Jurkat, Clone E6-1 (cell line): ENCODE measurements at regions not wholly inside any gene's neighbourhood (a gene's known extent, or its start where the extent isn't known, plus 50 kb on each side); places are given as distances from the start of the nearest gene placed in this dataset.

Source experiments
- DNase-seq: peaks from one replicate; pipeline ENCODE4 v3.0.0-alpha.2; 2011; ENCODE audit warnings: low read depth, low spot score
- H3K4me3 ChIP-seq: 2 replicates; pipeline ENCODE4 v1.5.1; 2011; ENCODE audit warnings: mild to moderate bottlenecking, low read length, control low read depth, moderate library complexity

DNA sequence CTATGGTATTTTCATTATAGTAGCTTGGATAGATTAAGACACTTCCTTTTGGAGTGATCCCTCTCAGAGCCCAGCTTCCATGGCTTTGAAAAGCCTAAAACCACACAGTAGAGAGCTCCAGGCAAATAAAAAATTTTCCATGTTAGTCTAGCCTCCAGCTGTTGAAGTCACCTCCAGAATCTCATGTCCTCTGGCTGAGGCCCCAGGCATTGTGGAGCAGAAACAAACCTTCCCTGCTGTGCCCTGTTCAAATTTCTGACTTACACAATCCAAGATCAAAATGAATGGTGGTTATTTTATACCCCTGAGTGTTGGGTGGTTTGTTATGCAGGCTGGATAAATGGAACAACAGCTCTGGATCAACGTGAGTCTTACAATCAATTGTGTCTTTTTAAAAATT is 203.9 kb downstream of the ICE1 start:
- H3K4me3 ChIP-seq, result no peak overlapping the region
- DNase-seq, result no peak

DNA sequence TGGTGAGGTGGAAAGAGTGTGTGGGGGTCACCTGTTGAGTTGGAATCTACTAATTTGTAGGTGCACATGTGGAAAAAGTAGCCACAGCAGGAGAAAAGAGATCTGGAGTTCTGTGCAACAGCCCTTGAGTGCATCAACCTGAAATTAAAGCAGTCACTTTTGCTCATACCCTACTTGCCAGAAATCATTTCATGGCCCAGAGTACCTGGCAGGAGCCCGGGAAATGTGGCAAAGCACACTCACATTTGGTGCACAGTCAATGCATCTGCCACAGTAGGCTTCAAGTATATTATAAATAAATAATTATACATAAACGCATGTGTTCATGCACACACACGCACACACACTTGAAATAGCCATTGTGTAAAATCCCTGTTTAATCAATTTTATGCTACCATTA is 203.0 kb downstream of the ICE1 start:
- no peak for DNase-seq
- H3K4me3 ChIP-seq, result no peak overlapping the region

DNA sequence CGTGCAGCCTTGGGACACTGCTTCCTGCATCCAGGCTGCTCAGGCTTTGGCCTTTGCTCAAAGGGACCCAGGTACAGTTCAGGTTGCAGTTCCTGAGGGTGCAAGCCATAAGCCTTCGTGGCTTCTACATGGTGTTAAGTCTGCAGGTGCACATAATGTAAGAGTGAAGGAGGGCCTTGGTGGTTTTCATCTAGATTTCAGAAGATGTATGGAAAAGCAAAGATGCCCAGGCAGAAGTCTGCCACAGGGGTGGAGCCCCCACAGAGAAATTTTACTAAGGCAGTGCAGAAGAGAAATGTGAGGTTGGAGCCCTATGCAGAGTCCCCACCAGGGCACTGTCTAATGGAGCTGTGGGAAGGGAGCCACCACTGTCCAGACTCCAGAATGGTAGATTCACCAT is 200.9 kb downstream of the ICE1 start:
- DNase-seq, result no peak

DNA sequence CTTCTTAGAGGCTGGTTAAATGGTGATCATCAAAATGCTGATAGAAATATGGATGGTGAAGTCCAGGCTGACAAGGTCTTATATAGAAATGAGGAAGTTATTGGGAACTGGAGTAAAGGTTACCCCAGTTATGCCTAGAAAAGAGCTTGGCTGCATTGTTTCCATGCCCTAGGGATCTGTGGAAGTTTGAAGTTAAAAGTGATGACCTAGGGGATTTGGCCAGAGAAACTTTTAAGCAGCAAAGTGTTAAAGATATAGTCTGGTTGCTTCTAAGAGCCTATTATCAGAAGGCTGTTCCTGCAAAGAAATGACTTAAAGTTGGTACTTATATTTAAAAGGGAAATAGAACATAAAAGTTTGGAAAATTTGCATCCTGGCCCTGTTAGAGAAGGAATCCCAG is 200.3 kb downstream of the ICE1 start:
- DNase-seq, result no peak
- no peak overlapping the region for H3K4me3 ChIP-seq

More for the DNA sequence above, 200.9 kb downstream of the ICE1 start:
- no peak overlapping the region for H3K4me3 ChIP-seq

DNA sequence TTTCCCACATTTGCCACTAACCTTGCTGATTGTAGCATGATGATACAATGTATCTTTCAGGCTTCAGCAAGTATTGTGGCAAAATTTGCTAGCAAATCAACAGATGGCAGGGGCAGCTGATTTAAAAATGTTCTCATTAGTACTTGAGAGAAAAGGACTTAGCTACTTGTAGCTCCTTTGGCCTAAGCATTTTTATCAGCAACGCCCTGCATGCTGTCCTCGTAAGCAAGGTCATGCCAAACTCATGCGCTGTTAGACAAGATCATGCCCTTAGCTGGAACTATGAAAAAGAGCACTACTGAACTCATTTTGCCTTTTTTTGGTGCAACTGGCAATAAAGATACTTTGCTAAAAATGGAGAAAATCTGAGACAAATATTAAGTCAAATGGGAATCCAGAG is 197.1 kb downstream of the ICE1 start:
- no peak overlapping the region for H3K4me3 ChIP-seq
- DNase-seq, result no peak

DNA sequence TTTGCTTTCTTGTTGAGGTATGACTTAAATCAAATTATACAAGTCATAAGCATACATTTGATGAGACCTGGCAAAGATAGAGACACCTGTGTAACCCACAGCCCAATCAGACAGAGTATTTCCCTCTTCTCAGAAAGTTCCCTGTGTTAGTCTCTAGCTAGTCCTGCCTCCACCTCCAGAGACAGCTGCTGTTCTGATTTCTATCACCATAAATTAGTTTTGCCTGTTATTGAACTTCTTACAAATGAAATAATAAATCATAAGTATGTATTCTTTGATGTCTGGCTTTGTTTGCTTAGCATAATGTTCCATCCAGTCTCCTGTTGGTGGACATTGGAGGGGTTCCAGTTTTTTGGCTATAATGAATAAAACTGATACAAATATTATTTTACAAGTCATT is 194.5 kb downstream of the ICE1 start:
- no peak overlapping the region for H3K4me3 ChIP-seq
- DNase-seq, result no peak

DNA sequence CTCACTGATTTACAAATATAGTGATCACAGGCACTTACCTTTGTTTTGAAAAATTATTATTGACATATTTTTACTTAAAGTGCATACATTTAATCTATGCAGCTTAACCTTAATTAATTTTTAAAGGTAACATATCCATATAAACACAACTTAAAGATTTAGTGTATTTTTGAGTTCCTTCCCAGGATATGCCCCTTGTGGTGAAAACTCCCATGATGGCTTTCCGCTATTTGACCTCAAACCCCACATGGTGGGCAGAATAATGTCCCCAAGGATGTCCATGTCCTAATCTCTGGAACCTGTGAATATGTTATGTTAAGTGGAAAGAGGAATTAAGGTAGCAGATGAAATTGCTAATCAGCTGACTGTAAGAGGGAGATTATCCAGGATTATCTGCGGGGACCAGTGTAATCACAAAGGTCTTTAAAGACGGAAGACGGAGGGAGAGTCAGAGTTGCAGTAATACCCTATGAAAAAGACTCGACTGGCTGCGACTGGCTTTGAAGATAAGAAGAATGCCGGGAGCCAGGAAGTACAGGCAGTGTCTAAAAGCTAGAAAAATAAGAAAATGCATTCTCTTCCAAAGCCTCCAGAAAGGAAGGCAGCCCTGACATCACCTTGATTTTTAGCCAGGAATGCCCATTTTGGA is 193.9 kb downstream of the ICE1 start:
- H3K4me3 ChIP-seq, result no peak overlapping the region
- DNase-seq, result no peak

DNA sequence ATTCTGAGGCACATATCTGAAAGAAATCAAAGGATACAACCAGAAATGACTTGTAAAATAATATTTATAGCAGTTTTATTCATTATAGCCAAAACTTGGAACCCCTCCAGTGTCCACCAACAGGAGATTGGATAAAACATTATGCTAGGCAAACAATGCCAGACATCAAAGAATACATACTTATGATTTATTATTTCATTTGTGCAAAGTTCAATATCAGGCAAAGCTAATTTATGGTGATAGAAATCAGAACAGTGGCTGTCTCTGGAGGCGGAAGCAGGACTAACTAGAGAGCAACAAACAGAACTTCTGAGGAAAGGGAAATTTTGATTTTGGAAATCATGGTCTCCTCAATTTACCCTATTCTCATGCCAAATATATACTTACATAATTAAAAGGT is 193.1 kb downstream of the ICE1 start:
- DNase-seq, result no peak
- no peak overlapping the region for H3K4me3 ChIP-seq

DNA sequence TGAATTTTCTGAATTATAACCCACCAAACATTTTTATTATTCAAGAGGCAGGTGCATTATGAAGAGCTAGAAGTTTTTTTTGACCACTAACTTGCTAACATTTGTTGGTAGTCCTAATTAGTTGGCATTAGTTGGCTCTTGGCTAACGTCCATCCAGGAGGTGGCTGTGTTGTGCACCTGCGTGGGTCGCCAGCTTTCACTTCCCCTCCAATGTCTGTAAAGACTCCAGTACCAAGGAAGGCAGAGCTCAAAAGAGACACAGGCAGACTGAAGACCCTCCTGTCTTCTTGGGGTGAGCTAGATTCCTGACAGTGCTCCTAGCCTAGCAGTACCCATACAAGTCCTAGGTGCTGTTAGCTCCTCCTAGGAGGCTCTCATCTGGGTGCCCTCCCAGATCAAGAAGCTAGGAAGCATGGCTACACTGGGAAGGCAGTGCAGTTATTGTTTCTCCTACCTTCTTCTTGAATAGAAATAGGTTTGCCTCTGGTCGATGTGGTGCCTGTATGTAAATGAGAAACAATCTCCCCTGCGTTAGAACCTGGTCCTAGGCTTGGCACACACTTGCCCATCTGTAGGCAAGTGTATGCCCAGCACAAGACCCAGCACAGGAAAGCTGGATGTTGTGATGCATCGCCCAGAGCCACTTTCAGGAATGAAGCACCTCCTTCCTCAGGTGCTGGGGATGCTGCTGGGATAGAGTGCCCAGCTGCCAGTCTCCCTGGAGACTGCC is 190.9 kb downstream of the ICE1 start:
- H3K4me3 ChIP-seq, result no peak overlapping the region
- DNase-seq, result no peak

DNA sequence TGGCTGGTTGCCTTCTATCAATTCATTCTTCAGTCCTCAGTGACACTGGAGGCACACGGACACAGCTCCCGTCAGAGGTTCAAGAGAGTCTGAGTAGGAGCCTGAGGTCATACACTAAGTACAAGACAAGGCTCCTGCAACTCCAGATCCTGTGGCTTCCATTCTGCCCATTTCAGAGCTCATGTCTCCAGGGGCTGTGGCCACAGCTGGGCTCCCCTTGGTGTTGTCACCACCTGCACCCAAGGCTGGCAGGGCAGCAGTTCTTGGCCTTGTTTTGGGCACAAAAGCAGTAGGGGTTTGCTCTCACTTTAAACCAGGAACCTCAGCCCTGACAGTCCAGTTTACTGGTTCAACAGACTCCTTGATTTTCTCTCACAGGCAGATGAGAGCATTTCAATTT is 189.6 kb downstream of the ICE1 start:
- DNase-seq, result no peak

DNA sequence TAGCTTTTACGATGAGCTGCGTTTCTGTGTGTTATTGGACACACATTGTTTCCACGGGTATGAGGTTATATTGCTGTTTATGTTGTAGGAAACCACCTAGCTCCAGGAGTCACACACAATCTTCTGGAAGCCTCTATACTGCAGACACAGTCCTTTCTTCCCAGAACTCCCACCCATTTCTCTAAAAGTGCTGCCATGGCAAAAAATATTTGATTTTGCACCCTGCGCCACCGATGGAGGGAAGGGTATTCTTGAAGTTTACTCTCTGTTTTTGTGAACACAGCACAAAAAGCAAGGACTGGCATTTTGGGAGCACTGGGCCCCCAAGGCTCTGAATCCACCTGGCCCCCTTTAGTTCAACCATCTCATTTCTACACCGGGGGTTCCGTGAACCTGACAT is 187.5 kb downstream of the ICE1 start:
- H3K4me3 ChIP-seq, result no peak overlapping the region
- DNase-seq, result no peak

More for the DNA sequence above, 189.6 kb downstream of the ICE1 start:
- no peak overlapping the region for H3K4me3 ChIP-seq

DNA sequence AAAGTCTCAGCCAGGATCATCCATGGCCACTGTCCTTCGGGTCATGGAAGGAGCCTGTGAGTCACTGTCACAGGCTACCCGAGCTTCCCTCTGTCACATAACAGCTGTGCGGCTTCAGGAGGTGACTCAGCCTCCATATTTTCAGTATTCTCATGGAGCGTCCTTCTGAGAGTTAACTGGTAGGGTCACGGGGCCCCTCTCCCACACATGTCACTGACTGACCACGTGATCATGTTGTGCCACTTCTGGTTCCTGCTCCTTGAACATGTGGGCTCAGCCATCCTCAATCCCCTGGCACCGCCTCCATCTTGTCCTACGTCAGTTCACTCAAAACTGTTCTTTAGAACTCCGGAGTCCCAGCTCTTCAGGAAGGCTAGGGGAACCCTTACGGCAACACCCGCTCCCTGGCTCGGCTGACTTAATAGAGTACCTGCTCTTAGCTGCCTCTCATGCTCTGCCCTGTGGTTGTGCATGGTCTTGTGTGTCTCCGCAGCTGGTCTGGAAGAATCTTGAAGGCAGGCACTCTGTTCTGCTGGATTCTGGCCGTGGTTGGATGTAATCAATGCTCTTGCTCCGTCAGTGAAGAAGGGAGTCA is 182.8 kb downstream of the ICE1 start:
- no peak for DNase-seq

DNA sequence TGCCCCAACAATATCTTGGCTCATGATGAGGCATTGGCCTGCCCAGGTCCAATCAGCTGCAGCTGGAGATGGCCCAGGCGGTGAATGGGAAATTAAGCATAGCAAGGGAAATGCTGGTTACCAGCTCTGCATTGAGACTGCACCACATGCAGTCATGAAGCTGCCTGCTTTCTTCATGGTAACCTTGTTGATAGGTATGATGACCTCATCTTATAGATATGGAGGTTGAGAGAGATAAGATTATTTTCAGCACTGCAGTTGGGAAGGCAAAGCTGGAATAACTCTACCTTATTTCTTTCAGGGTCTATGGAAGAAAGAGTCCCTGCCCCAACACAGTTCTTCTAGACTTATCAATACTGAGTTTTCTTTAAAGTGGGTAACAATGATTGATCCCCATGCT is 180.1 kb downstream of the ICE1 start:
- no peak overlapping the region for H3K4me3 ChIP-seq
- no peak for DNase-seq

More for the DNA sequence above, 182.8 kb downstream of the ICE1 start:
- no peak overlapping the region for H3K4me3 ChIP-seq

DNA sequence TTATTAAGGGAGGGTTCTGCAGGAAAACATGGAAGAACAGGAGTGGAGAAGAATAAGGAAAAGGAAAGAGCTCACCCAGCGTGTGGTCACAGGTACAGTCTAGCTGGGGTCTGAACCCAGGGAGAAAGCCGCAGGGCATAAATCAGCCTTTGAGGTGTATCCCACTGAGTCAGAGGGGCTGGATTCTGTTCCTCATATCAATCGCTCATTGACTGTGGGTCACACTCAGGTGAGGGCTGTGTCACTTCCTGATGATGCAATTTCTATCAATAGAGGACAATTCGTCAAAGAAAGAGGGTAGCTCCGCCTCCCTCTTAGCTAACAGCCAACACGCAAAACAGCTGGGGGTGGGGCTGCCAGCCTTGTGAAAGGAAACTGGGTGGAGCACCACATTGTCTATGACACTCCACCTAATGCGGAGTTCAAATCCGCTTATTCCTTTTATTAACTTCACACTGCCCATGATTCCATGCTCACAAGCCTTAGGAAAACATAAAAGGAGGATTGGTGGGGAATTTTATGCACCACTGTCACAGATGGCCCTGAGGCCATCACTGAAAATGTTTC is 176.2 kb downstream of the ICE1 start:
- DNase-seq, result no peak

DNA sequence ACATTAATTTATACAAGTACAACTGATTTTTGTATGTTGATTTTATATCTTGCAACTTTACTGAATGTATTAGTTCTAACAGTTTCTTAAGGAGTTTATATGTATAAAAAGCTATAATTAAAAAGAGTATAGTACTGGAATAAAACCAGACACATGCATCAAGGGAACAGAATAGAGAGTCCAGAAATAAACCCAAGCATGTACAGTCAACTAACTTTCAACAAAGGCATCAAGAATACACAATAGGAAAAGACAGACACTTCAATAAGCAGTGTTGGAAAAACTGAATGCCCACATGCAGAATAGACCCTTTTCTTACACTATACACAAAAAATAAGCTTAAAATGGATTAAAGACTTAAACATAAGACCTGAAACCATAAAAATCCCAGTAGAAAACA is 170.9 kb downstream of the ICE1 start:
- no peak overlapping the region for H3K4me3 ChIP-seq

More for the DNA sequence above, 176.2 kb downstream of the ICE1 start:
- no peak overlapping the region for H3K4me3 ChIP-seq

DNA sequence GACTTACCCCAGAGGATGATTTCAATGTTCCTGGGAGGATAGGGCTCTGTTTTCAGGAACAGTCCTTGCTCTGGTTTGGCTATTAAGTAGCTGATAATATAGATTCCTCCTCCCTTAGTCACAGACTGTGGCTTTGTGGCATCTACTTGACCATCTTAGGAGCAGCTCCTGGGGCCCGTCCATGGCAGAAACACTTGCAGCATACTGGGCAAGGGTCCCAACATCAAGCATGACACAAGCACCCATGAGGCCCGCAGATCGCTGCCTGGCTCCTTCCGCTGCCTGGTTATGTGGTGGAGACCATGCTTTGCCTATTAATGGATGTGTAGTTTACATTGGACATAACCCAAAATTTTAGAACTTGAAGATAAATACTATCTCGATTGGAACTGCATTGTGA is 170.1 kb downstream of the ICE1 start:
- DNase-seq, result no peak
- H3K4me3 ChIP-seq, result no peak overlapping the region

More for the DNA sequence above, 170.9 kb downstream of the ICE1 start:
- DNase-seq, result no peak

DNA sequence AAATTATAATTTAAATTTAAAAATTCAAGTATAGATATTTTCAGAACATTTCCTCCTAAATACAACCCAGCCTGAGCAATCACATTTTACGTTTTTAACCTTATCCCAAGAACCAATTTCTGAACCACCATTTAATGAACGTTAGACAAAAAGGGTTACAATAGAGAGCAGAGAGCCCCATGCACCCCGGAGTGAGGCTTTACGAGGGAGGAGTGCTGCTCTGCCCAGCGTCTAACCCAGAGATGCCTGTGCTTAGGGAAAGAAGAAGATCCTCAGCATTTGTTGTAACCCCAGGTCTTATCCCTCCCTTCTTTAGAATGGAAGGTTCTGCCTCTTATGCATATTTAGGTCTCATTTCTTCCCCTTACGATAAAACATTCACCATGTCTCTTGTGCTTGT is 169.1 kb downstream of the ICE1 start:
- H3K4me3 ChIP-seq, result no peak overlapping the region
- no peak for DNase-seq

DNA sequence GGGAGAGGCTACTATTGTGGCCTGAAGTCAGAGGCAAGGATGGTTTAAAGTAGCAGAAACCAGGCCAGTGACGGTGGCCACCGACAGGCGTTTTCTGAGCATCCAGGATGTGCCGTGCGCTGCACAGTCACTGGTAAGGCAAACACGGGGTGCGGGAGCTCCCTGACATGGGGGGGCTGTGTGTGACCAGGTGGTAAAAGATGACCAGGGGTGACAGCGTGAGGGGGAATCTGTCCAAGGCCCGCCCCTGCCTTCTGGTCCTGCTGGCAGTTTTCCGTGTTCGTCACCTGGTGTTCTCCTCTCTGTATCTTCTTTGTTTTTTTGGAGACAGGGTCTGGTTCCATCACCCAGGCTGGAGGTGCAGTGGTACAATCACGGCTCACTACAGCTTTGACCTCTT is 167.4 kb downstream of the ICE1 start:
- H3K4me3 ChIP-seq, result no peak overlapping the region
- no peak for DNase-seq

DNA sequence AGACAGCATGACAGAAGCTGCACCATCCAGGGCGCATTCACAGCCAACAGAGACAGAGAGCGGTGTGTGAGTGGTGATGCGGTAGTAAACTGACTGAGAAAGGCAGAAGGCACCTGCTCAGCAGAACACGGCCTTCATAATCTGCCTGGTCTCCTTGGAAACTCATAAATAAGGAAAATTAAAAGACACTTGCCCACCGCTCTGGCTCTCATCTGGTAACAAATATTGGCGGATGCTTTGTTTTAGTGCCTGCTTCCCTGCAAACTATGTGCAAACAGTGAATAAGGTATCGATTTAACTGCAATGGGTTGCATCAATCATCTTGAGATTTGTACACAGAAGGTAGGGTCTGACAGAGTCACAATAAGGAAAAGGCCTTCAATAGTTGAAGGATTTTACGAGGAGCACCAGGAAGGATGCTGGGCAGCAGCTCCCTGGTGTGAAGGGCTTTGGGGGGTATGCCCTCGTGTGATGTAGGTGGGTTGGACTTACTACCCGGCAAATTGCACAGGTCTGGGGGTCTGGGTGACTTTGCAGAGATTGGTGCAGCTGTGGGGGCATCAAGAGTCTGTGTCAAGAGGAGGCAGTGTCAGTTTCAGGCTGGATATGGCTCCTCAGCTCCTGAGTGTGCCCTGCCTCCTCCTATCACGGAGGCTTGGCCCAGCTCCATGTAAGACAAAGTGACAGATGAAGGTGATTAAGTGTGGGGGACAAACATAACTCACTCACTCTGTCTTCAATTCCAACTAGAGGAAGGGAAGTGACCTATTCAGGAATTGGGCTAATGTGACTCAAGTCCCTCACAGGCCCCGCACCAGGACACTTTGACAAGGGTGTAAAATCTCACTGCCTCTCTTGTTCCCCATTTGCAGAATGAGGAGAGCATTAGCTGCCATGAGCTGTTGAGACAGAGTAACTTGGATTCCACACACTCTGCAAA is 166.7 kb downstream of the ICE1 start:
- DNase-seq, result no peak
- no peak overlapping the region for H3K4me3 ChIP-seq
